ENCODE measurements at regions not wholly inside any gene's neighbourhood (a gene's known extent, or its start where the extent isn't known, plus 50 kb on each side); places are given as distances from the start of the nearest gene placed in this dataset.

- DNase-seq: no peak
Measured at GRCh38 chr10:3420527-3421469, 248.2 kb upstream of the PITRM1 start.

- DNase-seq: no peak
Measured at GRCh38 chr10:3419719-3420495, 247.3 kb upstream of the PITRM1 start.

- DNase-seq: no peak
Measured at GRCh38 chr10:3418926-3419325, 246.3 kb upstream of the PITRM1 start.

GRCh38 chr10:3418041-3418754 lies 245.6 kb upstream of the PITRM1 start:
- DNase-seq: no peak

- no peak for DNase-seq
Measured at GRCh38 chr10:3417096-3417495, 244.5 kb upstream of the PITRM1 start.

GRCh38 chr10:3415878-3416605 lies 243.5 kb upstream of the PITRM1 start:
- DNase-seq: no peak

- no peak for DNase-seq
Measured at GRCh38 chr10:3415038-3415736, 242.6 kb upstream of the PITRM1 start.

GRCh38 chr10:3414667-3415023 lies 242.1 kb upstream of the PITRM1 start:
- no peak for DNase-seq

GRCh38 chr10:3413937-3414666 lies 241.5 kb upstream of the PITRM1 start:
- DNase-seq: no peak

- DNase-seq: no peak
Measured at GRCh38 chr10:3412646-3413045, 240.1 kb upstream of the PITRM1 start.

GRCh38 chr10:3412071-3412582 lies 239.5 kb upstream of the PITRM1 start:
- DNase-seq: no peak

- no peak for DNase-seq
Measured at GRCh38 chr10:3411044-3411443, 238.5 kb upstream of the PITRM1 start.

- DNase-seq: no peak
Measured at GRCh38 chr10:3409928-3410327, 237.3 kb upstream of the PITRM1 start.

- no peak for DNase-seq
Measured at GRCh38 chr10:3408603-3409365, 236.2 kb upstream of the PITRM1 start.

- no peak for DNase-seq
Measured at GRCh38 chr10:3407208-3407607, 234.6 kb upstream of the PITRM1 start.

GRCh38 chr10:3406556-3406955 lies 234.0 kb upstream of the PITRM1 start:
- no peak for DNase-seq

GRCh38 chr10:3404381-3404780 lies 231.8 kb upstream of the PITRM1 start:
- no peak for DNase-seq

- DNase-seq: no peak
Measured at GRCh38 chr10:3402187-3402751, 229.7 kb upstream of the PITRM1 start.

GRCh38 chr10:3401491-3401938 lies 228.9 kb upstream of the PITRM1 start:
- no peak for DNase-seq

- DNase-seq: no peak
Measured at GRCh38 chr10:3400348-3400747, 227.8 kb upstream of the PITRM1 start.

Data from GF-D8 (cell line).